Spleen (tissue), 11 donors: ENCODE measurements at regions not wholly inside any gene's neighbourhood (a gene's known extent, or its start where the extent isn't known, plus 50 kb on each side); places are given as distances from the start of the nearest gene placed in this dataset.

Experiments
- DNase-seq: peaks from one replicate; pipeline ENCODE4 v3.0.0-alpha.2; 2020
- H3K27ac ChIP-seq, 8 donors: fragments of 200-600 bp; sonication (generic) in 7 of 8; 1 replicate in 4 of 8; 2 replicates in 4 of 8; pipeline versions ENCODE4 v1.5.0 to v1.8.0; 2016 to 2021; ENCODE audit warnings: inconsistent platforms in 4 of 8, mild to moderate bottlenecking in 4 of 8, moderate library complexity in 1 of 8
- H3K27me3 ChIP-seq, 7 donors: fragments of 200-600 bp; sonication (generic) in 6 of 7; replicated peaks in 1 of 7; 1 replicate in 4 of 7; 2 replicates in 3 of 7; pipeline versions ENCODE4 v1.5.0 to v1.8.0; 2016 to 2021; ENCODE audit warnings: inconsistent platforms in 3 of 7, mild to moderate bottlenecking in 1 of 7
- H3K36me3 ChIP-seq, 6 donors: fragments of 200-600 bp; sonication (generic) in 5 of 6; 1 replicate in 4 of 6; 2 replicates in 2 of 6; pipeline versions ENCODE4 v1.5.0 to v1.8.0; 2016 to 2021; ENCODE audit warnings: inconsistent platforms in 2 of 6
- H3K4me1 ChIP-seq, 6 donors: fragments of 200-600 bp; sonication (generic) in 5 of 6; 1 replicate in 3 of 6; 2 replicates in 3 of 6; pipeline versions ENCODE4 v1.5.0 to v1.8.0; 2016 to 2021; ENCODE audit warnings: inconsistent platforms in 3 of 6
- H3K4me3 ChIP-seq, 8 donors: fragments of 200-600 bp; sonication (generic) in 7 of 8; 1 replicate in 4 of 8; 2 replicates in 4 of 8; pipeline versions ENCODE4 v1.5.0 to v1.8.0; 2016 to 2021; ENCODE audit warnings: inconsistent platforms in 4 of 8, mild to moderate bottlenecking in 4 of 8, moderate library complexity in 2 of 8
- H3K9me3 ChIP-seq, 8 donors: fragments of 200-600 bp; sonication (generic) in 7 of 8; 1 replicate in 4 of 8; 2 replicates in 4 of 8; pipeline versions ENCODE4 v1.5.0 to v1.8.0; 2016 to 2021; ENCODE audit warnings: inconsistent platforms in 4 of 8
- CTCF ChIP-seq, 11 experiments: fragments of 200-600 bp in 7 of 11; fragments of 450-650 bp in 4 of 11; sonication (generic) in 4 of 11; IDR thresholded peaks in 8 of 11; conservative IDR thresholded peaks in 3 of 11; 1 replicate in 7 of 11; 2 replicates in 4 of 11; pipeline versions ENCODE4 v1.4.0 to v1.8.0; 2016 to 2021; ENCODE audit warnings: antibody characterized with exemption in 11 of 11, inconsistent platforms in 4 of 11, mild to moderate bottlenecking in 1 of 11
- POLR2A ChIP-seq, 3 donors: fragments of 450-650 bp; IDR thresholded peaks; one replicate each; pipeline ENCODE4 v1.5.1; 2017; ENCODE audit warnings: antibody characterized with exemption in 3 of 3, mild to moderate bottlenecking in 1 of 3
- POLR2AphosphoS5 ChIP-seq, 3 donors: sonication (generic); formaldehyde crosslinking; IDR thresholded peaks; one replicate each; pipeline ENCODE4 v1.5.1; 2017; ENCODE audit warnings: antibody characterized with exemption in 3 of 3
- WGBS, 5 donors: extraction: QIAGEN DNeasy Blood & Tissue Kit in 3 of 5; methylation state at CpG; one replicate each; pipeline versions ENCODE4 v1.1.5 to v1.1.7; 2013 to 2018; 5-methylcytosine and 5-hydroxymethylcytosine counted together
- intact Hi-C: fragments of 100-400 bp; cut with DNase I; formaldehyde crosslinking; loops from one replicate; pipeline ENCODE4 v1.15.0; 2023; ENCODE audit warnings: low total_unique reads
- donor health status: healthy with polysubstance abuse.
- donor health status: DM: no; HTN: no; CAD: no; lungs with moderate emphysema.
- donor health status: DM: no; HTN: no; CAD: no.
- donor health status: Bipolar disorder and iron deficiency.
- donor health status: healthy.
- donor health status: DM: no; HTN: no; CAD: no.
- donor health status: DM: yes; HTN: yes; CAD: no.

- no peak for DNase-seq
- Histone ChIP-seq H3K27ac (no peak overlapping the region), H3K27me3 (no peaks in the 10 kb centered on the region), H3K4me3 (no peak overlapping the region), H3K4me1 (no peaks in the 10 kb centered on the region), H3K36me3 (no peaks in the 10 kb centered on the region), H3K9me3 (peaks cover 0 to 7% (median 0%) of the 10 kb centered on the region in 8 donors)
- no peak for TF ChIP-seq POLR2A (IDR thresholded peaks at IDR 0.05)
- intact Hi-C loops, result no loop called here
Measured at GRCh38 chr5:19064094-19064493, 923.9 kb downstream of the CDH18 start.

- no peak overlapping the region for H3K27ac ChIP-seq
- H3K9me3 ChIP-seq, result no peaks in the 10 kb centered on the region
- TF ChIP-seq POLR2AphosphoS5 (IDR thresholded peaks at IDR 0.05) (no peak), POLR2A (IDR thresholded peaks at IDR 0.05) (no peak), CTCF (IDR thresholded peaks at IDR 0.05 in 8 of 11, conservative IDR thresholded peaks at IDR 0.05 in 3 of 11) (no peak)
- H3K36me3 ChIP-seq, result no peaks in the 10 kb centered on the region
- H3K27me3 ChIP-seq, result no peaks in the 10 kb centered on the region
- WGBS, 5 donors, result 75 to 88% (median 79%) methylated on average over 1 of the region's 1 CpG
- intact Hi-C loops, result no loop called here
- DNase-seq, result no peak
- H3K4me1 ChIP-seq, result no peaks in the 10 kb centered on the region
- H3K4me3 ChIP-seq, result no peak overlapping the region
Measured at GRCh38 chr5:19067741-19068140, 920.3 kb downstream of the CDH18 start.

GRCh38 chr5:19098434-19098833 lies 889.6 kb downstream of the CDH18 start:
- H3K27ac ChIP-seq, result no peak overlapping the region
- intact Hi-C loops, result no loop called here
- H3K9me3 ChIP-seq, result peaks cover 0 to 7% (median 1%) of the 10 kb centered on the region in 8 donors
- DNase-seq, result no peak
- no peaks in the 10 kb centered on the region for H3K4me1 ChIP-seq
- no peak overlapping the region for H3K4me3 ChIP-seq
- no peaks in the 10 kb centered on the region for H3K27me3 ChIP-seq
- no peaks in the 10 kb centered on the region for H3K36me3 ChIP-seq
- TF ChIP-seq POLR2A (IDR thresholded peaks at IDR 0.05) (no peak), POLR2AphosphoS5 (IDR thresholded peaks at IDR 0.05) (no peak), CTCF (IDR thresholded peaks at IDR 0.05 in 8 of 11, conservative IDR thresholded peaks at IDR 0.05 in 3 of 11) (no peak)

GRCh38 chr5:19099195-19099594 lies 888.8 kb downstream of the CDH18 start:
- H3K4me1 ChIP-seq, result no peaks in the 10 kb centered on the region
- DNase-seq, result no peak
- 58 to 86% (median 74%) methylated on average over 1 of the region's 1 CpG for WGBS, 5 donors
- TF ChIP-seq POLR2AphosphoS5 (IDR thresholded peaks at IDR 0.05) (no peak), POLR2A (IDR thresholded peaks at IDR 0.05) (no peak), CTCF (IDR thresholded peaks at IDR 0.05 in 8 of 11, conservative IDR thresholded peaks at IDR 0.05 in 3 of 11) (no peak)
- no peak overlapping the region for H3K27ac ChIP-seq
- no peaks in the 10 kb centered on the region for H3K27me3 ChIP-seq
- peaks cover 0 to 7% (median 1%) of the 10 kb centered on the region in 8 donors for H3K9me3 ChIP-seq
- H3K4me3 ChIP-seq, result no peak overlapping the region
- intact Hi-C loops, result no loop called here
- H3K36me3 ChIP-seq, result no peaks in the 10 kb centered on the region

- H3K27ac ChIP-seq, result no peak overlapping the region
- H3K9me3 ChIP-seq, result no peaks in the 10 kb centered on the region
- 88 to 98% (median 93%) methylated on average over 1 of the region's 1 CpG for WGBS, 5 donors
- no peak overlapping the region for H3K4me3 ChIP-seq
- H3K36me3 ChIP-seq, result no peaks in the 10 kb centered on the region
- TF ChIP-seq POLR2A (IDR thresholded peaks at IDR 0.05) (no peak), CTCF (IDR thresholded peaks at IDR 0.05 in 8 of 11, conservative IDR thresholded peaks at IDR 0.05 in 3 of 11) (no peak), POLR2AphosphoS5 (IDR thresholded peaks at IDR 0.05) (no peak)
- H3K4me1 ChIP-seq, result no peaks in the 10 kb centered on the region
- intact Hi-C loops, result no loop called here
- no peak for DNase-seq
- H3K27me3 ChIP-seq, result no peaks in the 10 kb centered on the region
Measured at GRCh38 chr5:19104948-19105347, 883.1 kb downstream of the CDH18 start.
